Fibroblast of lung (primary cell): ENCODE measurements at regions not wholly inside any gene's neighbourhood (a gene's known extent, or its start where the extent isn't known, plus 50 kb on each side); places are given as distances from the start of the nearest gene placed in this dataset.

Source experiments
- DNase-seq, 2 donors: peaks; one replicate each; pipeline versions ENCODE4 v3.0.0 to v3.0.0-alpha.2; 2010; ENCODE audit warnings: low read depth in 2 of 2
- H2AFZ ChIP-seq: 2 replicates; pipeline ENCODE4 v1.5.1; 2012; ENCODE audit warnings: low read length, control low read depth, inconsistent platforms
- H3K27ac ChIP-seq: 2 replicates; pipeline ENCODE4 v1.5.1; 2011; ENCODE audit warnings: low read length, control low read depth; ENCODE audit not compliant: insufficient read depth
- H3K27me3 ChIP-seq: 2 replicates; pipeline ENCODE4 v1.5.1; 2011; ENCODE audit warnings: mild to moderate bottlenecking, low read length; ENCODE audit not compliant: control insufficient read depth, insufficient read depth
- H3K36me3 ChIP-seq: 2 replicates; pipeline ENCODE4 v1.5.1; 2011; ENCODE audit warnings: low read length; ENCODE audit not compliant: control insufficient read depth, insufficient read depth
- H3K4me1 ChIP-seq: 2 replicates; pipeline ENCODE4 v1.5.1; 2011; ENCODE audit warnings: low read length; ENCODE audit not compliant: control insufficient read depth, insufficient read depth; ENCODE audit errors: extremely low read depth
- H3K4me2 ChIP-seq: 2 replicates; pipeline ENCODE4 v1.5.1; 2011; ENCODE audit warnings: low read length, control low read depth; ENCODE audit not compliant: insufficient read depth; ENCODE audit errors: extremely low read depth
- H3K4me3 ChIP-seq, 4 experiments: fragments of 200-600 bp in 1 of 4; sonication (generic) in 1 of 4; replicated peaks in 1 of 4; 2 replicates each; pipeline ENCODE4 v1.5.1; 2011 to 2016; ENCODE audit warnings: low read length in 4 of 4, low read depth in 3 of 4, mild to moderate bottlenecking in 3 of 4, control low read depth in 2 of 4, inconsistent platforms in 1 of 4, mixed read lengths in 1 of 4; ENCODE audit not compliant: insufficient read depth in 1 of 4; ENCODE audit errors: control extremely low read depth in 1 of 4
- H3K79me2 ChIP-seq: 2 replicates; pipeline ENCODE4 v1.5.1; 2012; ENCODE audit warnings: mild to moderate bottlenecking, low read length, inconsistent platforms; ENCODE audit not compliant: control insufficient read depth, insufficient read depth
- H3K9ac ChIP-seq: 2 replicates; pipeline ENCODE4 v1.5.1; 2011; ENCODE audit warnings: mild to moderate bottlenecking, low read length, control low read depth; ENCODE audit not compliant: insufficient read depth
- H3K9me3 ChIP-seq: 2 replicates; pipeline ENCODE4 v1.5.1; 2012; ENCODE audit warnings: low read depth, low read length; ENCODE audit not compliant: control insufficient read depth, insufficient read depth
- H4K20me1 ChIP-seq: 2 replicates; pipeline ENCODE4 v1.5.1; 2011; ENCODE audit warnings: low read length; ENCODE audit not compliant: control insufficient read depth, insufficient read depth; ENCODE audit errors: extremely low read depth
- EZH2 ChIP-seq: IDR thresholded peaks from 2 replicates; pipeline ENCODE4 v1.5.1; 2012; ENCODE audit warnings: low read length, control low read depth, mild to moderate bottlenecking; ENCODE audit errors: missing control alignments
- TF ChIP-seq, protein P1 (sequence below), 2 donors: IDR thresholded peaks in 1 of 2; conservative IDR thresholded peaks in 1 of 2; 1 replicate in 1 of 2; 2 replicates in 1 of 2; pipeline ENCODE4 v1.5.1; 2011 to 2012; ENCODE audit warnings: low read length in 2 of 2, control low read depth in 1 of 2, inconsistent platforms in 1 of 2, low read depth in 1 of 2, mild to moderate bottlenecking in 1 of 2

- Histone ChIP-seq H3K4me2 (no peak overlapping the region), H3K4me1 (no peaks in the 10 kb centered on the region), H3K4me3 (no peak overlapping the region), H3K36me3 (no peaks in the 10 kb centered on the region), H3K27me3 (no peaks in the 10 kb centered on the region), H3K9ac (no peak overlapping the region), H3K9me3 (no peaks in the 10 kb centered on the region), H3K27ac (no peak overlapping the region), H3K79me2 (no peaks in the 10 kb centered on the region), H2AFZ (no peak overlapping the region), H4K20me1 (no peaks in the 10 kb centered on the region)
- TF ChIP-seq, protein P1, sequence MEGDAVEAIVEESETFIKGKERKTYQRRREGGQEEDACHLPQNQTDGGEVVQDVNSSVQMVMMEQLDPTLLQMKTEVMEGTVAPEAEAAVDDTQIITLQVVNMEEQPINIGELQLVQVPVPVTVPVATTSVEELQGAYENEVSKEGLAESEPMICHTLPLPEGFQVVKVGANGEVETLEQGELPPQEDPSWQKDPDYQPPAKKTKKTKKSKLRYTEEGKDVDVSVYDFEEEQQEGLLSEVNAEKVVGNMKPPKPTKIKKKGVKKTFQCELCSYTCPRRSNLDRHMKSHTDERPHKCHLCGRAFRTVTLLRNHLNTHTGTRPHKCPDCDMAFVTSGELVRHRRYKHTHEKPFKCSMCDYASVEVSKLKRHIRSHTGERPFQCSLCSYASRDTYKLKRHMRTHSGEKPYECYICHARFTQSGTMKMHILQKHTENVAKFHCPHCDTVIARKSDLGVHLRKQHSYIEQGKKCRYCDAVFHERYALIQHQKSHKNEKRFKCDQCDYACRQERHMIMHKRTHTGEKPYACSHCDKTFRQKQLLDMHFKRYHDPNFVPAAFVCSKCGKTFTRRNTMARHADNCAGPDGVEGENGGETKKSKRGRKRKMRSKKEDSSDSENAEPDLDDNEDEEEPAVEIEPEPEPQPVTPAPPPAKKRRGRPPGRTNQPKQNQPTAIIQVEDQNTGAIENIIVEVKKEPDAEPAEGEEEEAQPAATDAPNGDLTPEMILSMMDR (conservative IDR thresholded peaks at IDR 0.05 in 1 of 2, IDR thresholded peaks at IDR 0.05 in 1 of 2; ENCODE audit: low read depth in 1 of 2, low read length in 2 of 2): no peak
- TF ChIP-seq EZH2: no peak
- no peak for DNase-seq
Observed at GRCh38 chr13:107220245-107220644, 652.3 kb upstream of the ARGLU1 start.

DNA sequence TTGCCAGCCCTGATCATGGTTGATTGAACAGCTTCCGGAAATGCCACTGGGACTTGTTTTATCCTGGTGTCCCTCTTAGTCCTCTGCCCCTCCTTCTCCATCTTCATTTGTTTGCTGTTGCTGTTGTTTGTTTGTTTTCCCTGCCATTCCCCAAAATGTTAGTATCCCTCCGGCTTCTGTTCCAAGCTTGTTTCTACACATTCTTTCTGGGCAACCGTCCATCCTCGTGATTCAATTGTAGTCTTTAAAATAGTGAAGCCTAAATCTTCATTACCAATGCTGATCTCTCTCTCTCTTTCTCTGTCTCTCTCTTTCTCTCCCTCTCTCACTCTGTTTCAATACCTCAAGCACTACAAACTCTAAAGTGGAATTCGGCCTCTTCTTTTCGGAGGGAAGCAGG is 649.3 kb upstream of the ARGLU1 start:
- Histone ChIP-seq H3K4me2 (no peak overlapping the region), H3K79me2 (no peaks in the 10 kb centered on the region), H4K20me1 (no peaks in the 10 kb centered on the region), H3K27me3 (no peaks in the 10 kb centered on the region), H3K36me3 (no peaks in the 10 kb centered on the region), H3K9me3 (no peaks in the 10 kb centered on the region), H3K9ac (no peak overlapping the region), H3K4me1 (no peaks in the 10 kb centered on the region), H2AFZ (no peak overlapping the region), H3K4me3 (no peak overlapping the region), H3K27ac (no peak overlapping the region)
- peak; percentile 10 to 45 for DNase-seq
- TF ChIP-seq, protein P1 (conservative IDR thresholded peaks at IDR 0.05 in 1 of 2, IDR thresholded peaks at IDR 0.05 in 1 of 2; ENCODE audit: low read depth in 1 of 2, low read length in 2 of 2): no peak
- TF ChIP-seq EZH2: no peak

DNA sequence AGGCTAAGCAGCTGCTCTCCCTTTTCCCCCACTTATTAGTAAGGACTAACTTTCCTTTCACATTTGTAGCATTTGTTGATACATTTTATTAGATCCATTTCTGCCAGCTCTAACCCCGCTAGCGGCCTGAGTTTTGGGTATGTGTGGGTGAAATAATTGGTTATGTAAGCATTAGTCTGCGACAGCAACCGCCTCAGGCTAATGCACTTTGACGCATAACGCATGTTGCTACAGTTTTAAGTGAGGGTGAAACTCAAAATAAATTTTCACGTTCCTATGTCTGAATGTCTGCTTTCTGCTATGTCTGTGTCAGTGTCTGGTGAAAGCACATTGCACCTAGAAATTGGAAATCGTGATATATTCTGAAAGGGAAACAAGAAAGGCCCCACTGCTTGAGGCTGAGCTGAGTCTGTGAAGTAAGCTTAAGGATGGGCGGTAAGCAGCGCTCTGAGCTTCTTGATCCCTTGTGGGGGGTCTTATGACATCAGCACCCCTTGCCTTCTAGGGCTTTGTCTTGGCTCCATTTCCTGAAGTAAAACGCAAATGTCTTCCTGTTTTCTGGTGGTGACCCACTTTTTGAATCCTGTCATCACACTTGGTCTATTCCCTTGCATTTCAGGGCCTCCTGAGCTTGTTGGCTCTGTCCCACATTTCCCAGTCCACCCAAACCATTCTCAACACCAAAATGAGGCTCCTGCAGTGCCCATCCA is 648.3 kb upstream of the ARGLU1 start:
- Histone ChIP-seq H3K27me3 (no peaks in the 10 kb centered on the region), H4K20me1 (no peaks in the 10 kb centered on the region), H3K4me2 (no peak overlapping the region), H3K4me1 (no peaks in the 10 kb centered on the region), H3K36me3 (no peaks in the 10 kb centered on the region), H3K9me3 (no peaks in the 10 kb centered on the region), H3K9ac (no peak overlapping the region), H3K4me3 (no peak overlapping the region), H3K79me2 (no peaks in the 10 kb centered on the region), H2AFZ (no peak overlapping the region), H3K27ac (no peak overlapping the region)
- no peak for DNase-seq
- TF ChIP-seq, protein P1 (conservative IDR thresholded peaks at IDR 0.05 in 1 of 2, IDR thresholded peaks at IDR 0.05 in 1 of 2; ENCODE audit: low read depth in 1 of 2, low read length in 2 of 2): no peak
- TF ChIP-seq EZH2: no peak
